SK-N-SH (cell line): ENCODE measurements at regions not wholly inside any gene's neighbourhood (a gene's known extent, or its start where the extent isn't known, plus 50 kb on each side); places are given as distances from the start of the nearest gene placed in this dataset.

ENCODE experiments used
- CTCF ChIA-PET: fragments of 300-600, 350-600 bp; formaldehyde crosslinking; extraction: SDS; loops from one replicate; lab custom pipeline; 2021; lab: Yijun Ruan, JAX
- POLR2A ChIA-PET: fragments of 350-600 bp; sonication (Branson Sonifier 250); formaldehyde crosslinking; extraction: SDS; loops from one replicate; lab custom pipeline; 2020; ENCODE audit warnings: antibody characterized with exemption, inconsistent platforms; lab: Yijun Ruan, JAX
- DNase-seq: peaks from one replicate; pipeline ENCODE4 v3.0.0; 2012
- H2AFZ ChIP-seq: fragments of 200-600 bp; sonication (generic); 2 replicates; pipeline ENCODE4 v1.8.1; 2016; ENCODE audit warnings: antibody characterized with exemption, mild to moderate bottlenecking, low read depth
- H3F3A ChIP-seq: fragments of 200-600 bp; sonication (generic); replicated peaks from 2 replicates; pipeline ENCODE3; 2016; ENCODE audit warnings: antibody characterized with exemption, mild to moderate bottlenecking; ENCODE audit not compliant: insufficient read depth
- H3K27ac ChIP-seq, 2 experiments: fragments of 200-500 bp in 1 of 2; fragments of 200-600 bp in 1 of 2; sonication (Bioruptor generic) in 1 of 2; sonication (generic), shearing (Covaris generic) in 1 of 2; 2 replicates each; pipeline versions ENCODE4 v1.5.1 to v1.6.1; 2014 to 2016; ENCODE audit warnings: low read depth in 2 of 2, inconsistent platforms in 1 of 2, low read length in 1 of 2, mild to moderate bottlenecking in 1 of 2, mixed read lengths in 1 of 2
- H3K27me3 ChIP-seq: fragments of 200-600 bp; sonication (generic), shearing (Covaris generic); 2 replicates; pipeline ENCODE4 v1.6.1; 2016; ENCODE audit warnings: mixed run types; ENCODE audit not compliant: insufficient read depth
- H3K36me3 ChIP-seq, 2 experiments: fragments of 200-500 bp in 1 of 2; fragments of 200-600 bp in 1 of 2; sonication (Bioruptor generic) in 1 of 2; sonication (generic) in 1 of 2; replicated peaks in 1 of 2; 2 replicates each; pipeline versions ENCODE3 to v1.5.1; 2014 to 2016; ENCODE audit warnings: low read length in 1 of 2, mild to moderate bottlenecking in 1 of 2; ENCODE audit not compliant: insufficient read depth in 2 of 2, control insufficient read depth in 1 of 2
- H3K4me1 ChIP-seq, 2 experiments: fragments of 200-500 bp in 1 of 2; fragments of 200-600 bp in 1 of 2; sonication (Bioruptor generic) in 1 of 2; sonication (generic), shearing (Covaris generic) in 1 of 2; 2 replicates each; pipeline versions ENCODE4 v1.5.1 to v1.6.1; 2014 to 2016; ENCODE audit warnings: low read depth in 1 of 2, low read length in 1 of 2, mixed run types in 1 of 2; ENCODE audit not compliant: insufficient read depth in 2 of 2, control insufficient read depth in 1 of 2
- H3K4me2 ChIP-seq: fragments of 200-600 bp; sonication (generic), shearing (Covaris generic); 2 replicates; pipeline ENCODE4 v1.6.1; 2017; ENCODE audit warnings: mixed run types
- H3K4me3 ChIP-seq, 2 experiments: fragments of 200-500 bp in 1 of 2; fragments of 200-600 bp in 1 of 2; sonication (Bioruptor generic) in 1 of 2; sonication (generic), shearing (Covaris generic) in 1 of 2; 2 replicates each; pipeline versions ENCODE4 v1.5.1 to v1.8.1; 2014 to 2016; ENCODE audit warnings: low read depth in 2 of 2, inconsistent platforms in 1 of 2, low read length in 1 of 2, mild to moderate bottlenecking in 1 of 2, mixed read lengths in 1 of 2, moderate library complexity in 1 of 2
- H3K79me2 ChIP-seq: fragments of 200-600 bp; sonication (generic); 2 replicates; pipeline ENCODE4 v1.8.1; 2017; ENCODE audit warnings: mild to moderate bottlenecking; ENCODE audit not compliant: insufficient read depth
- H3K9ac ChIP-seq: fragments of 200-600 bp; sonication (generic); 2 replicates; pipeline ENCODE4 v1.6.1; 2017; ENCODE audit warnings: mixed run types
- H3K9me2 ChIP-seq: fragments of 200-600 bp; sonication (generic); 2 replicates; pipeline ENCODE4 v1.6.1; 2017; ENCODE audit warnings: mixed run types
- H3K9me3 ChIP-seq: fragments of 200-600 bp; sonication (generic); 2 replicates; pipeline ENCODE4 v1.6.1; 2017; ENCODE audit warnings: mixed run types, mild to moderate bottlenecking, moderate library complexity
- H4K20me1 ChIP-seq: fragments of 200-600 bp; sonication (generic); 2 replicates; pipeline ENCODE4 v1.6.1; 2017; ENCODE audit warnings: mild to moderate bottlenecking, mixed run types; ENCODE audit not compliant: insufficient read depth
- CHD2 ChIP-seq: fragments of 150-350 bp; IDR thresholded peaks from 2 replicates; pipeline ENCODE4 v1.6.1; 2018; ENCODE audit warnings: low read length; ENCODE audit not compliant: partially characterized antibody
- ELF1 ChIP-seq: IDR thresholded peaks from 2 replicates; pipeline ENCODE4 v1.4.0; 2012
- EP300 ChIP-seq, 2 experiments: IDR thresholded peaks; 2 replicates each; pipeline versions ENCODE4 v1.4.0 to v1.6.1; 2012; ENCODE audit warnings: borderline replicate concordance in 1 of 2, low read depth in 1 of 2, low read length in 1 of 2
- FOSL2 ChIP-seq: IDR thresholded peaks from 2 replicates; pipeline ENCODE4 v1.4.0; 2012; ENCODE audit warnings: low read depth, mild to moderate bottlenecking, moderate library complexity, borderline replicate concordance
- FOXJ3 ChIP-seq: sonication (generic); formaldehyde crosslinking; IDR thresholded peaks from 2 replicates; pipeline ENCODE4 v1.5.1; 2020; ENCODE audit warnings: mild to moderate bottlenecking, missing genetic modification reagents
- FOXM1 ChIP-seq: IDR thresholded peaks from 2 replicates; pipeline ENCODE4 v1.4.0; 2012; ENCODE audit warnings: low read depth, mild to moderate bottlenecking
- GABPA ChIP-seq: IDR thresholded peaks from 2 replicates; pipeline ENCODE4 v1.4.0; 2012; ENCODE audit warnings: low read depth, mild to moderate bottlenecking
- MEF2A ChIP-seq: IDR thresholded peaks from 2 replicates; pipeline ENCODE4 v1.4.0; 2012; ENCODE audit warnings: low read depth, borderline replicate concordance
- MXI1 ChIP-seq: IDR thresholded peaks from 2 replicates; pipeline ENCODE4 v1.6.1; 2012; ENCODE audit warnings: mild to moderate bottlenecking, low read depth, low read length, improper control_type of control experiment
- NFIC ChIP-seq: IDR thresholded peaks from 2 replicates; pipeline ENCODE4 v1.4.0; 2012; ENCODE audit warnings: borderline replicate concordance
- NRF1 ChIP-seq: IDR thresholded peaks from 2 replicates; pipeline ENCODE4 v1.6.1; 2012; ENCODE audit warnings: low read depth, mild to moderate bottlenecking, low read length
- RAD21 ChIP-seq: IDR thresholded peaks from 2 replicates; pipeline ENCODE4 v1.6.1; 2012; ENCODE audit warnings: mild to moderate bottlenecking, low read length
- RCOR1 ChIP-seq: fragments of 150-350 bp; IDR thresholded peaks from 2 replicates; pipeline ENCODE4 v1.6.1; 2017; ENCODE audit warnings: antibody characterized with exemption, low read length
- REST ChIP-seq: IDR thresholded peaks from 2 replicates; pipeline ENCODE4 v1.6.1; 2012; ENCODE audit warnings: mild to moderate bottlenecking, low read depth, low read length, moderate library complexity
- RXRA ChIP-seq: IDR thresholded peaks from 2 replicates; pipeline ENCODE4 v1.4.0; 2012; ENCODE audit warnings: low read depth, mild to moderate bottlenecking, borderline replicate concordance
- TAF1 ChIP-seq: IDR thresholded peaks from 2 replicates; pipeline ENCODE4 v1.6.1; 2012; ENCODE audit warnings: low read depth, mild to moderate bottlenecking, low read length, moderate library complexity, borderline replicate concordance
- TEAD4 ChIP-seq: IDR thresholded peaks from 2 replicates; pipeline ENCODE4 v1.4.0; 2012; ENCODE audit warnings: mild to moderate bottlenecking, borderline replicate concordance; ENCODE audit not compliant: insufficient read depth
- USF2 ChIP-seq: fragments of 150-350 bp; IDR thresholded peaks from 2 replicates; pipeline ENCODE4 v1.6.1; 2017; ENCODE audit warnings: antibody characterized with exemption, low read length, low read depth, borderline replicate concordance
- YY1 ChIP-seq: IDR thresholded peaks from 2 replicates; pipeline ENCODE4 v1.4.0; 2012; ENCODE audit warnings: low read depth, mild to moderate bottlenecking
- ZBTB33 ChIP-seq: IDR thresholded peaks from 2 replicates; pipeline ENCODE4 v1.4.0; 2012; ENCODE audit warnings: low read depth, borderline replicate concordance
- WGBS: methylation state at CpG from one replicate; pipeline ENCODE4 v1.1.6; 2017; ENCODE audit warnings: low lambda C conversion rate; 5-methylcytosine and 5-hydroxymethylcytosine counted together

GRCh38 chr16:66206363-66206762 is 160.1 kb upstream of the CDH5 start:
- POLR2A ChIA-PET, result no interaction called here
- CTCF ChIA-PET, result no interaction called here
- H3K36me3 ChIP-seq, result no peaks in the 10 kb centered on the region

GRCh38 chr16:66205287-66206231 is 160.9 kb upstream of the CDH5 start:
- TF ChIP-seq FOXM1 (no peak), CHD2 (no peak), FOSL2 (no peak), NRF1 (no peak), REST (no peak), EP300 (IDR thresholded peaks at IDR 0.05; ENCODE audit: borderline replicate concordance in 1 of 2, low read depth in 1 of 2, low read length in 1 of 2) (no peak), FOXJ3 (CRISPR knock-in tag) (no peak), RCOR1 (no peak), RXRA (no peak), MXI1 (no peak), USF2 (no peak), GABPA (no peak), RAD21 (no peak), ZBTB33 (no peak), ELF1 (no peak), YY1 (no peak), TAF1 (no peak), NFIC (no peak), MEF2A (no peak)
- TF ChIP-seq, all 33 proteins: peak for 0
- H3K79me2 ChIP-seq, result no peaks in the 10 kb centered on the region
- H3K4me1 ChIP-seq, result peaks cover 0 to 5% of the 10 kb centered on the region in 2 experiments; a peak in 2 of 4 replicates
- H3K27me3 ChIP-seq, result no peaks in the 10 kb centered on the region
- ChIA-PET CTCF (no interaction called here), POLR2A (no interaction called here)
- H3K9me2 ChIP-seq, result no peaks in the 10 kb centered on the region
- no peak overlapping the region for H3K4me3 ChIP-seq
- DNase-seq, result no peak
- H3K4me2 ChIP-seq, result no peak overlapping the region
- H3K9me3 ChIP-seq, result no peaks in the 10 kb centered on the region
- H3F3A ChIP-seq, result no peaks in the 10 kb centered on the region
- H4K20me1 ChIP-seq, result no peaks in the 10 kb centered on the region
- H2AFZ ChIP-seq, result no peak overlapping the region
- no peaks in the 10 kb centered on the region for H3K36me3 ChIP-seq
- WGBS, result 59% methylated on average over 8 of the region's 8 CpGs
- no peak overlapping the region for H3K27ac ChIP-seq
- H3K9ac ChIP-seq, result no peak overlapping the region

More at GRCh38 chr16:66206363-66206762, 160.1 kb upstream of the CDH5 start:
- no peak for TF ChIP-seq TAF1
- no peak for TF ChIP-seq TEAD4
- Histone ChIP-seq H4K20me1 (no peaks in the 10 kb centered on the region), H3K27me3 (no peaks in the 10 kb centered on the region), H3K4me1 (peaks cover 0 to 5% of the 10 kb centered on the region in 2 experiments; a peak in 2 of 4 replicates), H3K4me2 (no peak overlapping the region), H3K27ac (no peak overlapping the region), H3K9ac (no peak overlapping the region), H3K79me2 (no peaks in the 10 kb centered on the region), H3K9me3 (no peaks in the 10 kb centered on the region), H3F3A (no peaks in the 10 kb centered on the region), H3K9me2 (no peaks in the 10 kb centered on the region), H2AFZ (no peak overlapping the region), H3K4me3 (no peak overlapping the region)
- 55% methylated on average over 4 of the region's 4 CpGs for WGBS
- no peak for DNase-seq
